ENCODE measurements at regions not wholly inside any gene's neighbourhood (a gene's known extent, or its start where the extent isn't known, plus 50 kb on each side); places are given as distances from the start of the nearest gene placed in this dataset.

DNA sequence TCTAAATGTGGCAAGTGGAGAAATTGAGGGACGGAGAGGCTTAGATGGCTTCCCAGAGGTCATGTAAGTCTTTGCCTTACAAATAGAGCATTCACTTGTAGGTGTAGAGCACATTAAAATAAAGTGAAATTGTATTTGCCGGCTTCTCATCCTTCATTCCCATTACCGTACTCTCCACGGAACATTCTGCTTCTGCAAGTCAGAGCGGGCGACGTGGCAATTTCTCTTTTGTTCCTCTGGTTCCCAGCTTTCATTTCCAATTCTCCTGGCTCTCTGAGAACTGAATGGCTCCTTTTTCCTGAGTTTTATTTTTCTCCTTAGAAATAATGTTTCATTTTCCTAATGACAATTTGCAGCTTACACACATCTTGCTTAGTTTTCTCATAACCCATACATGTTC, 51.3 kb upstream of the PFKP start:
- Histone ChIP-seq H3K27me3 (peaks cover 19% of the 10 kb centered on the region), H3K4me3 (no peak overlapping the region), H3K9me3 (no peaks in the 10 kb centered on the region), H3K4me1 (no peaks in the 10 kb centered on the region), H3K36me3 (no peaks in the 10 kb centered on the region), H3K27ac (no peak overlapping the region)
- DNase-seq, result no peak
- intact Hi-C loops (cut with DNase I), result no loop called here
- no peak for ATAC-seq
- TF ChIP-seq, protein P1, sequence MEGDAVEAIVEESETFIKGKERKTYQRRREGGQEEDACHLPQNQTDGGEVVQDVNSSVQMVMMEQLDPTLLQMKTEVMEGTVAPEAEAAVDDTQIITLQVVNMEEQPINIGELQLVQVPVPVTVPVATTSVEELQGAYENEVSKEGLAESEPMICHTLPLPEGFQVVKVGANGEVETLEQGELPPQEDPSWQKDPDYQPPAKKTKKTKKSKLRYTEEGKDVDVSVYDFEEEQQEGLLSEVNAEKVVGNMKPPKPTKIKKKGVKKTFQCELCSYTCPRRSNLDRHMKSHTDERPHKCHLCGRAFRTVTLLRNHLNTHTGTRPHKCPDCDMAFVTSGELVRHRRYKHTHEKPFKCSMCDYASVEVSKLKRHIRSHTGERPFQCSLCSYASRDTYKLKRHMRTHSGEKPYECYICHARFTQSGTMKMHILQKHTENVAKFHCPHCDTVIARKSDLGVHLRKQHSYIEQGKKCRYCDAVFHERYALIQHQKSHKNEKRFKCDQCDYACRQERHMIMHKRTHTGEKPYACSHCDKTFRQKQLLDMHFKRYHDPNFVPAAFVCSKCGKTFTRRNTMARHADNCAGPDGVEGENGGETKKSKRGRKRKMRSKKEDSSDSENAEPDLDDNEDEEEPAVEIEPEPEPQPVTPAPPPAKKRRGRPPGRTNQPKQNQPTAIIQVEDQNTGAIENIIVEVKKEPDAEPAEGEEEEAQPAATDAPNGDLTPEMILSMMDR (IDR thresholded peaks at IDR 0.05), result no peak

DNA sequence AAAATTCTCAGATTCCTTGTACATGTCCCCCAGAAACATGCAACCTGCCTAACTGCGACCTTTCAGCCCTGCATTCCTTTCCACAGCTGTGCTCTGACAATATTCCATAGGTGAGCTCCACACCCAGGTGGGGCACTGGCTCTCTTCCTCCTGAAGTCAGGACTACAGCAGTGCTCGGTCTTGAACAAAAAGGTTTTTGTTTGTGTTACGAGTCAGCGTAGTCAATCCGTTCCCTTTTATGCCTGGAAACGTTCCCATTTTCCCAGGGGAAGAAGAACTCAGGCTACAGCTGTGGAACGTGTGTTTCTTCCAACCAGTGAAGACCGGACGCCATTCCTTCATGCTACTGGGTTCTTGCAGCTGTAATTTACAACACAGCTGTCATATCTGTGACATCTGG, 52.4 kb upstream of the PFKP start:
- Histone ChIP-seq H3K36me3 (no peaks in the 10 kb centered on the region), H3K4me3 (no peak overlapping the region), H3K27ac (no peak overlapping the region), H3K4me1 (no peaks in the 10 kb centered on the region), H3K9me3 (no peaks in the 10 kb centered on the region), H3K27me3 (peaks cover 19% of the 10 kb centered on the region)
- no peak for DNase-seq
- TF ChIP-seq, protein P1 (IDR thresholded peaks at IDR 0.05), result no peak
- ATAC-seq, result no peak
- intact Hi-C loops (cut with DNase I), result no loop called here

DNA sequence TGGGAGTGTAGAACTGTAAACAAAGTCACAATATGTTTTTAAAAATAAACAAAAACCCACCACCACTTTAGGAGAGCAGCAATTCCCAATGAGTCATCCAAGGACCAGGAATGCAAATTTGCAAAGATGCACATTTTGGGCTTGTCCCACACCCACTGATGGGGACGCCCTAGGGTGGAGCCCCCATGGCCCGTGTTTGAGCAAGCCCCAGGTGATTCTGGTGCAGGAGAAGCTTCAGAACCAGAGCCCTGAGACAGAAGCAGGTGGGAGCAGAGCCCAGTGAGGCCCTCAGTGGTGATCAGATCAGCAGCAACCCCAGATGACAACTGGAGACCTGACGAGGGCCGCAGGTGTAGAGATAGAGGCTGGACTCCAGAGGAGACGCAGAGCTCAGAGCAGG, 55.1 kb upstream of the PFKP start:
- Histone ChIP-seq H3K27ac (no peak overlapping the region), H3K36me3 (no peaks in the 10 kb centered on the region), H3K4me1 (no peaks in the 10 kb centered on the region), H3K4me3 (no peak overlapping the region), H3K27me3 (peaks cover 23% of the 10 kb centered on the region), H3K9me3 (no peaks in the 10 kb centered on the region)
- ATAC-seq (no peak), DNase-seq (no peak)
- intact Hi-C loops (cut with DNase I), result no loop called here
- TF ChIP-seq, protein P1 (IDR thresholded peaks at IDR 0.05), result no peak

DNA sequence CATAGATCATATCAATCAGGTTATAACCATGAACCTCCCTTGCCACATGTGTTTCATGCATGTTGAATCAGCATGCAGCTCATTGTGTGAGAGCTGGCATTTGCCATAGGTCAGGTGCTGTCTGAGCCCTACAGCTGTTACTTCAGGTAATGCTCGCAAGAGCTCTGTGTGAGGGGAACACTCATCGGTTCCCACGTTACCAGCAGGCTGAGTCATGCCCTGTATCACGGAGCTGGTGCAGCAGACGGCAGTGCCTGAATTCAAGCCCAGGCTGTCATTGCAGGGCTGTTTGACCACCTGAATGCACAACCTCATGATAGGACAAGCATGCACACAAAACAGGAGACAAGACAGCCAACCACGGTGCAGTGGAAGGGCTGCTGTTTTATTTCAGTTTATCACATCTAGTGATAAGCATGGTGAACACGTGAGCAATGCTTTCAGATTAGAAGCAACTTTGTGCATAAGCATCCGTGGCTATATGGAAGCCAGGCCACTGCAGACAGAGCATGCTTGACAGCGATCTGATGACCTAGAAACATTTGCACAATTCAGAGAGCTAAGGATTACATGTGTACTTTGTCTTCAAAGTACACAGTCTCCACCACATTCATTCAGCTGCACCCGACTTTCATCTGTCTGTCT, 56.4 kb upstream of the PFKP start:
- Histone ChIP-seq H3K9me3 (no peaks in the 10 kb centered on the region), H3K4me3 (no peak overlapping the region), H3K27me3 (peaks cover 23% of the 10 kb centered on the region), H3K36me3 (no peaks in the 10 kb centered on the region), H3K4me1 (no peaks in the 10 kb centered on the region), H3K27ac (no peak overlapping the region)
- ATAC-seq (no peak), DNase-seq (no peak)
- TF ChIP-seq, protein P1 (IDR thresholded peaks at IDR 0.05), result no peak
- intact Hi-C loops (cut with DNase I), result no loop called here

- DNase-seq (no peak), ATAC-seq (no peak)
- Histone ChIP-seq H3K4me3 (no peak overlapping the region), H3K27ac (no peak overlapping the region), H3K9me3 (no peaks in the 10 kb centered on the region), H3K4me1 (no peaks in the 10 kb centered on the region), H3K36me3 (no peaks in the 10 kb centered on the region), H3K27me3 (peaks cover 23% of the 10 kb centered on the region)
- intact Hi-C loops (cut with DNase I), result no loop called here
- TF ChIP-seq, protein P1 (IDR thresholded peaks at IDR 0.05), result no peak
These were observed 57.0 kb upstream of the PFKP start for GRCh38 chr10:3010334-3010733.

DNA sequence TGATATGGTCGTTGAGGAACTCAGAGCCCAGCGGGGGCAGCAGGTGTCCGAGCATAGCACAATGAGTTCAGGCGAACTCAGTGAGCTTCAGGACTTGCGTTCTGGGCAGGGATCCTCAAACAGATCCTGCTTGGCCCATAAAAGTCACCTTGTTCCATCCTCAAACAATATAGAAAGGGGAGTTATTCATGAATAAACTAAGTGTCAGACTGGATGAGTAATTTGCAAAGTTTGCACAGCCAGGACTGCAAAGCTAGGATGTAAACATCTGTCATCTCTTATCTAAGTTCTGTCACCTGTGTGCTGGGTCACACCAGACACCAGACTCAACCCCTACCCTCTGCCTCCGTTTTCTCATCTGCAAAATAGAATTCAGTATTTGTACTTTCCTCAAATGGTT, 58.0 kb upstream of the PFKP start:
- Histone ChIP-seq H3K27me3 (peaks cover 23% of the 10 kb centered on the region), H3K9me3 (no peaks in the 10 kb centered on the region), H3K4me3 (no peak overlapping the region), H3K4me1 (no peaks in the 10 kb centered on the region), H3K36me3 (no peaks in the 10 kb centered on the region), H3K27ac (no peak overlapping the region)
- ATAC-seq (no peak), DNase-seq (no peak)
- TF ChIP-seq, protein P1 (IDR thresholded peaks at IDR 0.05), result no peak
- intact Hi-C loops (cut with DNase I), result no loop called here

All from upper lobe of right lung (tissue), 1 donor.